BE2C (cell line): ENCODE measurements at regions not wholly inside any gene's neighbourhood (a gene's known extent, or its start where the extent isn't known, plus 50 kb on each side); places are given as distances from the start of the nearest gene placed in this dataset.

Source experiments
- DNase-seq: peaks from one replicate; pipeline ENCODE4 v3.0.0-alpha.2; 2020
- H3K27me3 ChIP-seq: fragments of 250-450 bp; sonication (Bioruptor Pico); 2 replicates; pipeline ENCODE4 v1.5.1; 2020; ENCODE audit warnings: mild to moderate bottlenecking
- H3K36me3 ChIP-seq: fragments of 250-450 bp; sonication (Bioruptor Pico); 2 replicates; pipeline ENCODE4 v1.5.1; 2020; ENCODE audit warnings: mild to moderate bottlenecking
- H3K4me1 ChIP-seq: fragments of 250-450 bp; sonication (Bioruptor Pico); 2 replicates; pipeline ENCODE4 v1.5.1; 2020
- H3K4me3 ChIP-seq: 2 replicates; pipeline ENCODE4 v1.5.1; 2011; ENCODE audit warnings: low read depth, low read length
- H3K9me3 ChIP-seq: fragments of 250-450 bp; sonication (Bioruptor Pico); 2 replicates; pipeline ENCODE4 v1.5.1; 2020
- CTCF ChIP-seq: IDR thresholded peaks from 2 replicates; pipeline ENCODE4 v1.5.1; 2012; ENCODE audit warnings: mild to moderate bottlenecking, low read depth, low read length

DNA sequence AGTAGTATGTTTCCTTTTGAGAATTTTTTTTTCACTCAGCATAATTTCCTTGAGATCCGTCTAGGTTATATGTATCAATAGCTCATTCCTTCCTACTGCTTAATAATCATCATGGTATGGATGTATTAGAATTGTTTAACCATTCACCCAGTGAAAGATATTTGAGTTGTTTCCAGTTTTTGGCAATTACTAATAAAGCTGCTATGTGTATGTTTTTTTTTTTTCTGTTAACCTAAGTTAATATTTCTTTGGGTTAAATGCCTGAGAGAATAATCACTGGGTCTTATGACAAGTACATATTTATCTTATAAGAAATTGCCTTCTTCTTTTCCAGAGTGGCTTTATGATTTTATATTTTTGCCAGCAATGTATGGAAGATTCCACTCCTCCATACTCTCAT lies 96.4 kb upstream of the ST6GAL2 start:
- no peak for TF ChIP-seq CTCF
- no peak overlapping the region for H3K4me3 ChIP-seq
- no peaks in the 10 kb centered on the region for H3K9me3 ChIP-seq
- no peaks in the 10 kb centered on the region for H3K27me3 ChIP-seq
- no peaks in the 10 kb centered on the region for H3K4me1 ChIP-seq
- DNase-seq, result no peak
- no peaks in the 10 kb centered on the region for H3K36me3 ChIP-seq

DNA sequence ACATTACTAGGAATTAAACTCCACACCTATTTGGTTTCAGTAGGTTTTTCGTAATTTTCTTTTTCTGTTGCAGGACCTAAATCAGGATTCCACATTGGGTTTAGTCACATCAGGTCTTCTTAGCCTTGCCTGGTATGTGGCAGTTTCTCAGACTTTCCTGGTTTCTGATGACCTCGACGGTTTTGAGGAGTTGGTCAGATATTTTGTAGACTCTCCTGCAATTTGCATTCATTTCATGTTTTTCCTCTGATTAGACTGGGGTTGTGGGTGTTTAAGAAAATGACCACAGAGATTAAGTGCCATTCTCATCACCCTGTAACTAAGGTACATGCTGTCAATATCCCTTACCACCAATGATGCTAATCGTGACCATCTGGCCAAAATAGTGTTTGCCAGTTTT lies 97.3 kb upstream of the ST6GAL2 start:
- no peak for DNase-seq
- no peaks in the 10 kb centered on the region for H3K4me1 ChIP-seq
- H3K36me3 ChIP-seq, result no peaks in the 10 kb centered on the region
- H3K4me3 ChIP-seq, result no peak overlapping the region
- no peak for TF ChIP-seq CTCF
- no peaks in the 10 kb centered on the region for H3K9me3 ChIP-seq
- H3K27me3 ChIP-seq, result no peaks in the 10 kb centered on the region

DNA sequence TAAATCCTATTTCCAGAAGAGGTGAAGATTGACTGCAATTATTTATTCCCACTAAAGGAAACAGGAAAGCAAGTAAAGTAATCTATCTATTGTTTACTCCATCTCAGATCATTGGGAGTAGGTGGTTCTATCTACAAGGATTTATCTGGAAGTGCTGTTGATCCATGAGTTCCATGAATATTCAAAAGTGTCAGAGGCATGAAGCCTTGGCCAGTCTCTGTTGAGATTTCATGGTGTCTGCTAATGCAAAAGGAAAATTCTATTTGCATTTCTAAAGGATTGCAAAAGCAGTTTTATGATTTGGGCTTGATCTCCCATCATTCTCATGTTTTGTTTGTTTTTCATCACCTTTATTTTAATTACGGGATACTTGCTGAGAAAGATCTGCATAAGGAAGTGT lies 102.4 kb upstream of the ST6GAL2 start:
- no peak for DNase-seq
- TF ChIP-seq CTCF, result no peak
- Histone ChIP-seq H3K36me3 (no peaks in the 10 kb centered on the region), H3K4me3 (no peak overlapping the region), H3K9me3 (no peaks in the 10 kb centered on the region), H3K27me3 (no peaks in the 10 kb centered on the region), H3K4me1 (no peaks in the 10 kb centered on the region)

DNA sequence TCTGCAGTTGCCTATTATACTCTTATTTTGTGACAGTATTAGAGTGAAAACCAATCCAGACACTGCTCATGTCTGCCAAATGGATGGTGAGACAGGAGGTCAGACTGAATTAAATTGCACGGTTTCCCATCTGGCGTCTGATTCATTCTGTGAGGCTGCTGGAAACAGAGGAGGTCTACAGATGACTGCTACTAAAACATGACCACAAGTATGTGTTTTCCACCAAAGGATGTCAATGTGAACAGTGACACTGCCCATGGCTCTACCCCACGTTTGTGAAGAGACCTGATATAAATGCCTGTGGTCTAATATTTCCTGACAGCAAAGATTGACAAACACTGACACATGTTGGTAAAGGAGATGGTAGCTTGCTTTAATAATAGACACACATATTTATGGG lies 104.3 kb upstream of the ST6GAL2 start:
- H3K9me3 ChIP-seq, result no peaks in the 10 kb centered on the region
- no peaks in the 10 kb centered on the region for H3K4me1 ChIP-seq
- no peaks in the 10 kb centered on the region for H3K27me3 ChIP-seq
- DNase-seq, result no peak
- H3K4me3 ChIP-seq, result no peak overlapping the region
- no peaks in the 10 kb centered on the region for H3K36me3 ChIP-seq
- TF ChIP-seq CTCF, result no peak

- H3K4me1 ChIP-seq, result no peaks in the 10 kb centered on the region
- no peak for TF ChIP-seq CTCF
- H3K9me3 ChIP-seq, result no peaks in the 10 kb centered on the region
- H3K36me3 ChIP-seq, result no peaks in the 10 kb centered on the region
- H3K27me3 ChIP-seq, result no peaks in the 10 kb centered on the region
- H3K4me3 ChIP-seq, result no peak overlapping the region
- no peak for DNase-seq
These were observed 105.9 kb upstream of the ST6GAL2 start for GRCh38 chr2:106991866-106992265.

DNA sequence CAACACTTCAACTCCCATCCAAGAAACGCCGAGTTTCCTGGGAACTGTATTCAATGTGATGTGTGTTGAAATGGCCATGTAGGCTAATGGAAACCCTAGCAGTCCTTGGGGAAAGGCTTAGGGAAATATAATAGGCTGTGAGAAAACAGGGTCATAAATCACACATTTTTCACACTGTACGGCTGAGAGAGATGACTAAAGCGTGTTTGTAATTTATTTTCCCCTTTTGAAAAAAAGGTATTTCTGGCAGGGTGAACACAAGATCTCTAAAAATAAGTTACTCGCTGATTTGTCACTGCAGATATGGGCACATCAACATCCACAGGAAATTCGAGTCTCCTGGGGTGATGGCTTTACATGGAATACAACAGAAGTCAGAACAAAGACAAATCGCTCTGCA lies 109.6 kb upstream of the ST6GAL2 start:
- TF ChIP-seq CTCF, result no peak
- Histone ChIP-seq H3K9me3 (no peaks in the 10 kb centered on the region), H3K36me3 (no peaks in the 10 kb centered on the region), H3K4me1 (no peaks in the 10 kb centered on the region), H3K27me3 (no peaks in the 10 kb centered on the region), H3K4me3 (no peak overlapping the region)
- DNase-seq, result no peak
